Upper lobe of right lung (tissue), 1 donor: ENCODE measurements at regions not wholly inside any gene's neighbourhood (a gene's known extent, or its start where the extent isn't known, plus 50 kb on each side); places are given as distances from the start of the nearest gene placed in this dataset.

ENCODE experiments used
- ATAC-seq: fragments of 200-7000 bp; cut with Tn5 transposase; one replicate; pipeline ENCODE4 v1.9.1; 2020; ENCODE audit warnings: mild to moderate bottlenecking, moderate library complexity
- DNase-seq: peaks from one replicate; pipeline ENCODE4 v3.0.0-alpha.2; 2020
- H3K27ac ChIP-seq: fragments of 200-600 bp; one replicate; pipeline ENCODE4 v1.8.0; 2022
- H3K27me3 ChIP-seq: fragments of 200-600 bp; one replicate; pipeline ENCODE4 v1.8.0; 2022; ENCODE audit warnings: mild to moderate bottlenecking
- H3K36me3 ChIP-seq: fragments of 200-600 bp; one replicate; pipeline ENCODE4 v1.8.0; 2022
- H3K4me1 ChIP-seq: fragments of 200-600 bp; one replicate; pipeline ENCODE4 v1.8.0; 2022
- H3K4me3 ChIP-seq: fragments of 200-600 bp; one replicate; pipeline ENCODE4 v1.8.0; 2022; ENCODE audit warnings: mild to moderate bottlenecking
- H3K9me3 ChIP-seq: fragments of 200-600 bp; one replicate; pipeline ENCODE4 v1.8.0; 2022
- intact Hi-C: fragments of 100-400 bp; cut with DNase I; formaldehyde crosslinking; loops from one replicate; pipeline ENCODE4 v1.11.0; 2022
- TF ChIP-seq, protein P1 (sequence below): fragments of 200-600 bp; IDR thresholded peaks from one replicate; pipeline ENCODE4 v1.8.0; 2022; ENCODE audit warnings: antibody characterized with exemption
- donor health status: DM: no; HTN: yes; CAD: no; lungs with severe emphysema.

DNA sequence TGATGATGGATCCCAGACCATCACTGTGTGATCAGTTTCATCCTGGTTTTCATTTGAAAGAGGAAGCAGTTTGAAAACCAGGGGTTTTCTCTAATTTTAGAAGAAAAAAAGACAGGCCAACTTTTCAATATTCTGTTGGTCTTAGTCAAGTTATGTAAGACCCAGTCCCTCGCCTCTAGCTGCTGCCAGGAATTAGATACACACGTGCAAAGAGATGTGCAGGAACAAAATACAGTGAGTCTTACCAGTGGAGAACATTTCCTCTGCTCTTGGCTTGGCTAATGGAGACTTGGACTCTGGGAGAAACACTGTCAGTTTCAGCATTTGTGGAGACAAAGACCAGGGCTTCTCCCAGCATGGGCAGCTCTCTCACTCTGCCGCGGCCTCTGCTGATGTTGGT is 214.9 kb upstream of the C2CD4B start:
- no peak overlapping the region for H3K27ac ChIP-seq
- no peak for ATAC-seq
- TF ChIP-seq, protein P1, sequence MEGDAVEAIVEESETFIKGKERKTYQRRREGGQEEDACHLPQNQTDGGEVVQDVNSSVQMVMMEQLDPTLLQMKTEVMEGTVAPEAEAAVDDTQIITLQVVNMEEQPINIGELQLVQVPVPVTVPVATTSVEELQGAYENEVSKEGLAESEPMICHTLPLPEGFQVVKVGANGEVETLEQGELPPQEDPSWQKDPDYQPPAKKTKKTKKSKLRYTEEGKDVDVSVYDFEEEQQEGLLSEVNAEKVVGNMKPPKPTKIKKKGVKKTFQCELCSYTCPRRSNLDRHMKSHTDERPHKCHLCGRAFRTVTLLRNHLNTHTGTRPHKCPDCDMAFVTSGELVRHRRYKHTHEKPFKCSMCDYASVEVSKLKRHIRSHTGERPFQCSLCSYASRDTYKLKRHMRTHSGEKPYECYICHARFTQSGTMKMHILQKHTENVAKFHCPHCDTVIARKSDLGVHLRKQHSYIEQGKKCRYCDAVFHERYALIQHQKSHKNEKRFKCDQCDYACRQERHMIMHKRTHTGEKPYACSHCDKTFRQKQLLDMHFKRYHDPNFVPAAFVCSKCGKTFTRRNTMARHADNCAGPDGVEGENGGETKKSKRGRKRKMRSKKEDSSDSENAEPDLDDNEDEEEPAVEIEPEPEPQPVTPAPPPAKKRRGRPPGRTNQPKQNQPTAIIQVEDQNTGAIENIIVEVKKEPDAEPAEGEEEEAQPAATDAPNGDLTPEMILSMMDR, result no peak
- intact Hi-C loops, result no loop called here
- no peaks in the 10 kb centered on the region for H3K4me1 ChIP-seq
- H3K4me3 ChIP-seq, result no peak overlapping the region
- H3K36me3 ChIP-seq, result no peaks in the 10 kb centered on the region
- DNase-seq, result no peak
- peaks cover 12% of the 10 kb centered on the region for H3K27me3 ChIP-seq
- H3K9me3 ChIP-seq, result no peaks in the 10 kb centered on the region

DNA sequence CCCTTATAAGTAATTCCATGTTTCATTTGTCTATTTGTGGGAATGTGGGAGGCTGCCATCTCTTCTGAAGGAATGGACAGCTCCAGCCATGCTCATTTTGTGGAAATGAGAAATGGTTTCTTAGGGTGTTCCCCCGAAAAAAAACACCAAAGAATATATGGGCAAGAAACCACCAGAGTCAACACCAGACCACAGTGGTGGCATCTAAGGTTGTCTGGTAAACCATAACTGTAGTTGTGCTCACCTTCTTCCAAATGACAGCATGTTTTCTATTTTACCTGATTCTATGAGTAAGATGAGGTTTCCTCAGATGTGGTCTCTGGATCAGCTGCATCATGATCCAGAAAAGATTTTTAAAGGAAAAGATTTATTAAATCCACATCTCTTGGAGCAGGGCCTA is 217.0 kb upstream of the C2CD4B start:
- ATAC-seq, result no peak
- intact Hi-C loops, result no loop called here

DNA sequence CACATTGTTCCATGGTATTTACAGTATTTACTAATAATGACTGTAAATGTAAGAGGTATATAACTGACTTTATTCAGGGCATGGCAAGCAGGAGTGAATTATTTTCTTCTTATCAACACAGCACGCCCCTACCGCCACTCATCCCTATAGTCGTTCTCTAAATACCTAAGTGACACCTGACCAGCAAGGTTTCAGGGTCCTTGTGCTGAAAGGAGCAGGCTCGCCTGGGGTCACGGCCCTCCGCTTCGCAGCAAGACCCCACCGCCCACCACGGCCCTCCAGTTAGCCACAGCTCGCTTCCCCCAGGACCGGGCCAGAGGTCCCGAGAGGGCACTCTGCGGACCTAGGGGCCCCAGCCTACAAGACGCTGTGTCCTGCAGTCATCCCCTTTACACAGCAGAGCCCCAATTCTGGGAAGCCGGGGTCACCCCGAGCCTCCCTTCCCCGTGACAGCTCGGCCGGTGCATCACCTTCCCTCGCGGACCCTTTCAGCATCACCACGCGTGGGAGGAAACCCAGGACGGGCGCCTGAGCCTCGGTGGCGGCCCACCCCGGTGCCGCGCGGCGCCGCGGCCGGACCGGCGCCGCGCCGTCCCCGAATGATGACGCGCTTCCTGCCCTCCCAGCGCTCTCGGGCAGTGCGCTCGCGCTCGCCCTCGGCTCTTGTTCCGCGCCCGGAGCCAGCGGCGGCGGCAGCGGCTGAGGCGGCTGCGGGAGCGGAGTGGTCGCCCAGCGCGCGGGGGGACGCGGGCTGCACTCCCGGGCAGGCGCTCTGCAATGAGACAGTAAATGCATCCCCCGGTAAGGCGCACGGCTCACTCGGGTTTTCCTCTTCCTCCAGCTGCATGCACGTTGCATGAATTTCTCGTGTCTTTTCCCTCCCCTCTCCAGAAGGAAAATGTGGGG is 225.1 kb upstream of the C2CD4B start, which contains the start of gene TLN2:
Gene TLN2, plus strand, starts transcription at position 666 of the 906 bp plus-strand sequence.
- peak within 1 kb of the TSS; percentile 98 for H3K4me3 ChIP-seq
- H3K4me1 ChIP-seq, result peaks cover 17% of the 10 kb centered on the region
- intact Hi-C loops, result no loop called here
- H3K9me3 ChIP-seq, result no peaks in the 10 kb centered on the region
- H3K36me3 ChIP-seq, result no peaks in the 10 kb centered on the region
- TF ChIP-seq, protein P1, result no peak
- ATAC-seq (peak; percentile 94), DNase-seq (peak; percentile 88)
- no peaks in the 10 kb centered on the region for H3K27me3 ChIP-seq
- peak within 1 kb of the TSS; percentile 80 for H3K27ac ChIP-seq

More for the DNA sequence above, 217.0 kb upstream of the C2CD4B start:
- Histone ChIP-seq H3K27ac (no peak overlapping the region), H3K27me3 (peaks cover 12% of the 10 kb centered on the region), H3K4me1 (no peaks in the 10 kb centered on the region), H3K36me3 (no peaks in the 10 kb centered on the region), H3K9me3 (no peaks in the 10 kb centered on the region), H3K4me3 (no peak overlapping the region)
- no peak for DNase-seq
- TF ChIP-seq, protein P1, result no peak

DNA sequence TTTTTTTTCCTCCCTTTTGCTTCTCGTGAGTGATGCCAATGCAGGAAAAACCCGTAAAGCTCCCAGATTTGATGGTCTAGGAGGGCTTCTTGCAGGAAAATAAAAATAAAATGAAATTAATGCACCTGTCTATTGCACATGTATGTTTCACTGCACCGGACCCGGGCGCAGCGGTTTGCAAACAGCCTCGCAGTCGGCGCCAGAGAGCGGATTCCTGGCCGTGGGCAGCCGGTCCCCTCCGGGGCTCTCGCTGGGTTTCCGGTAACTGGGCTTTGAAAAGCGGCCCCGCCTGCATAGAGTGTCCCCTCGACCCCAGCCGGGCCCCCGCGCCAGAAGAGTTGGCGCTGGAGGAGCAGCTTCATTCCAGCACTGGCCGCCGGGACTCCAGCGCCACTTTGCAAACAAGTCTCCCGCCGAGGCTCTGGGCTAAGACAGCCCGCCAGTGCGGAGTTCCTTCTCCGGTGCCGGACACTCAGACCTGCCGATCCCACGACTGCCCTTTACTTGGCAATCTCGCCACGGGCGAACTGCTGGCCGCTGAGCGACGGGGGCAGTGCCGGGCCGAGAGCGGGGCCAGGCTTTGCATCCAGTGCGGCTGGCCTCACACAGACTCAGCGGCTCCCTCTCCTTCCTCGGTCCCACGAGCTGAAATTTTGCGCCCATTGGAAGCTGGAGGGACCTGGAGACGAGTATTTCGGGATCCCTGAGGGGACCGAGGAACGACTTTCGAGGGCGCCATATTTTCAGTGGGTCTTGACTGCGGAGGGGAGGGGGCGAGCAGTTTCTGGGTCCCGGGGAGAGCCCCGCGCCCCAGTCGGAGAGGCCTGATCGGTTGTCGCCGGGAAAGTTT is 225.9 kb upstream of the C2CD4B start:
- H3K4me3 ChIP-seq, result peak overlapping the region; percentile 98
- no peaks in the 10 kb centered on the region for H3K9me3 ChIP-seq
- no peaks in the 10 kb centered on the region for H3K36me3 ChIP-seq
- TF ChIP-seq, protein P1, result no peak
- ATAC-seq (peak; percentile 40), DNase-seq (peak; percentile 75)
- peaks cover 17% of the 10 kb centered on the region for H3K4me1 ChIP-seq
- no peaks in the 10 kb centered on the region for H3K27me3 ChIP-seq
- H3K27ac ChIP-seq, result peak overlapping the region; percentile 80
- intact Hi-C loops, result no loop called here

DNA sequence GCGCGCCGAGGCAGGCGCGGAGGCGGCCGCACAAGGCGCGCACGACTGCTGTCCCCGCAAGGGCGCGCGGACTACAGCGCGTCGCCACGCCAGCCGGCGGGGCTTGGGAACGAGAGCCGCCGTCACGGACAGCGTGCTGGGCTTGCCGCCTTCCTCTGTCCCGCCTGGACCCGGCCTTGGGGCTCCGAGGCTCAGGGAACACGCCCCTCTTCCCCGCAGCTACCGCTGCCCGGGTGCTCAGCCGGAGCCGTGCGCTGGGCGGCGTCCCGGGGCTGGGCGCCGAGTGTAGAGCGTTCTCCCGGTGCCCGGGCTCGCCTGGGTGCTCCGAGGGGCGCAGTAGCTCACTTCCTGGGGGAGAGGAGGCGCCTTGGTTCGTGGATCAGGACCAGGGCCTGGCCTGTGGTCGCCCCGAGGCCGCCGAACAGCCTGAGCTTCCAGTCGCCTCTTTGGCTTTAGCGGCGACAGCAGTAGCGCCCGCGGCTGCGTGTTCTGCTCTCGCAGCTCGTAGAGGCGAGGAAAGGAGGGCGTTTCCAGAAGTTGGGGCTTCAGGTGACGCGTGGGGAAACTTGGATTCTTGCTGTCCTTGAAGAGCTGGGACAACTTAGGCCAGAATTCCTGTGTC is 226.7 kb upstream of the C2CD4B start:
- TF ChIP-seq, protein P1, result peak; percentile 36
- ATAC-seq (peak; percentile 77), DNase-seq (peak; percentile 78)
- H3K4me3 ChIP-seq, result peak overlapping the region; percentile 98
- H3K4me1 ChIP-seq, result peaks cover 17% of the 10 kb centered on the region
- H3K27me3 ChIP-seq, result no peaks in the 10 kb centered on the region
- H3K36me3 ChIP-seq, result no peaks in the 10 kb centered on the region
- no peak overlapping the region for H3K27ac ChIP-seq
- no peaks in the 10 kb centered on the region for H3K9me3 ChIP-seq
- intact Hi-C loops, result no loop called here
